ENCODE measurements at regions not wholly inside any gene's neighbourhood (a gene's known extent, or its start where the extent isn't known, plus 50 kb on each side); places are given as distances from the start of the nearest gene placed in this dataset.

DNA sequence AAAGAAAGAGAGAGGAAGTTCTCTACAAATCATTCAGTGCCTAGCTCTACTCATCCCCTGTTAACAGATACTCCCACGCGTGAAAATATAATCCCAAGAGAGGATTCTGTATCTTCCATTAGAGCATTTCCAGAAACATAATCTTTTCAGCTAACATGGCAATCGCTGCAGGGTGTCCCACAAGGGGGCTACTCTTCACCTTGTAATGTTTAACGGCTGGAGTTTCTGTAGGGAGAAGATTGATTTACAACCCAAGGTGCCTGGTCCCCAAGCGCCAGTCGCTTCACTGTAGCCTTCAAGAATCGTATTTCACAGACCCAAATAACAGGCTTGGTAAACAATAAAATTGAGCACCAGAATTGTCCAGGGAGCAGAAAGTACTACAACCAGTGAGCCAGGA lies 318.7 kb downstream of the TLE1 start:
- intact Hi-C loops (cut with DNase I, micrococcal nuclease), result no loop called here
- Histone ChIP-seq H3K9me3 (no peaks in the 10 kb centered on the region), H3K36me3 (ENCODE audit: low read depth) (no peaks in the 10 kb centered on the region), H3K4me3 (no peak overlapping the region), H3K4me1 (ENCODE audit: low read depth) (no peaks in the 10 kb centered on the region)
- TF ChIP-seq CTCF (IDR thresholded peaks at IDR 0.05), result no peak
- ATAC-seq (no peak), DNase-seq (no peak)

- DNase-seq (no peak), ATAC-seq (no peak)
- intact Hi-C loops (cut with DNase I, micrococcal nuclease), result no loop called here
- Histone ChIP-seq H3K4me1 (ENCODE audit: low read depth) (no peaks in the 10 kb centered on the region), H3K36me3 (ENCODE audit: low read depth) (no peaks in the 10 kb centered on the region), H3K9me3 (peaks cover under 1% of the 10 kb centered on the region), H3K4me3 (no peak overlapping the region)
- no peak for TF ChIP-seq CTCF (IDR thresholded peaks at IDR 0.05)
Measured at GRCh38 chr9:81370096-81370495, 319.3 kb downstream of the TLE1 start.

DNA sequence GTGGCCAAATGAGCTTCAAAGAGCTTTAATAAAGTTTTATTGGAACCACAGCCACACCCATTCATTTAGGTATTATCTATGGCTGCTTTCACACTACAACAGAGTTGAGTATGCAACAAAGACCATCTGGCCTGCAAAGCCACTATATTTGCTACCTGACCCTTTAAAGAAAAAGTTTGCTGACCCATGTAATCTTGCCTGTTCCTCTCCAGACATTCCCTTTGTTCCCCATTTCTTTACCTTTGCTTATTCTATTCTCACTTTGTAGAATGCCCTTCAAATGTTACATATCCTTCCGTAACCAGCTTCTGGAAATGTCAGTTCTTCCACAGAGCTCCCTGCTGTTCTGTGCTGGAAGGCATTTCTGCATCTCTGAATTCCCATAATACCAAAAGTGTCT lies 320.2 kb downstream of the TLE1 start:
- no peaks in the 10 kb centered on the region for H3K4me1 ChIP-seq (ENCODE audit: low read depth)
- no peak overlapping the region for H3K4me3 ChIP-seq
- ATAC-seq (no peak), DNase-seq (no peak)
- peaks cover 5% of the 10 kb centered on the region for H3K9me3 ChIP-seq
- H3K36me3 ChIP-seq (ENCODE audit: low read depth), result no peaks in the 10 kb centered on the region
- intact Hi-C loops (cut with DNase I, micrococcal nuclease), result no loop called here
- TF ChIP-seq CTCF (IDR thresholded peaks at IDR 0.05), result no peak

GRCh38 chr9:81363916-81364480 lies 325.3 kb downstream of the TLE1 start:
- Histone ChIP-seq H3K9me3 (peaks cover 5% of the 10 kb centered on the region), H3K36me3 (ENCODE audit: low read depth) (no peaks in the 10 kb centered on the region), H3K4me1 (ENCODE audit: low read depth) (no peaks in the 10 kb centered on the region), H3K4me3 (no peak overlapping the region)
- ATAC-seq (no peak), DNase-seq (no peak)
- intact Hi-C loops (cut with DNase I, micrococcal nuclease), result no loop called here
- no peak for TF ChIP-seq CTCF (IDR thresholded peaks at IDR 0.05)

DNA sequence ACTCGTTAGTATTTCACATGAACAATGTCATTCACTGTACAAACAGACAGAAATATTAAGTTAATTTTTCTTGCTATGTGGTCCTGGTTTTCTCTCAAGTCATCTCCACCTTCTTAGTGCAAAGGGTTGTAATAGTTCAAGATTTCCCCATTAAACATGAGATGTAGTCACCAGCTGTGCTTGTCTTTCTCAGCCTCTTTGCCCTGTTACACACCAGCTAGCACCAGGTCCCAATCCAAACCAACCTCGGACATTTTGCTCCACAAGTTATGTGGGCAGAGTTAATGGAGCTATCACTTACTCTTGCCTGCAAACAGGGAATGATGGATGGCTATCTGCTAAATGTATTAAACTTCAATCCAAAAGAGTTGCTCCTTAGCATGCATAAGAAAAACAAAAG lies 328.1 kb downstream of the TLE1 start:
- H3K4me1 ChIP-seq (ENCODE audit: low read depth), result no peaks in the 10 kb centered on the region
- H3K36me3 ChIP-seq (ENCODE audit: low read depth), result no peaks in the 10 kb centered on the region
- ATAC-seq (no peak), DNase-seq (no peak)
- H3K4me3 ChIP-seq, result no peak overlapping the region
- intact Hi-C loops (cut with DNase I, micrococcal nuclease), result no loop called here
- no peak for TF ChIP-seq CTCF (IDR thresholded peaks at IDR 0.05)
- H3K9me3 ChIP-seq, result peaks cover 5% of the 10 kb centered on the region

DNA sequence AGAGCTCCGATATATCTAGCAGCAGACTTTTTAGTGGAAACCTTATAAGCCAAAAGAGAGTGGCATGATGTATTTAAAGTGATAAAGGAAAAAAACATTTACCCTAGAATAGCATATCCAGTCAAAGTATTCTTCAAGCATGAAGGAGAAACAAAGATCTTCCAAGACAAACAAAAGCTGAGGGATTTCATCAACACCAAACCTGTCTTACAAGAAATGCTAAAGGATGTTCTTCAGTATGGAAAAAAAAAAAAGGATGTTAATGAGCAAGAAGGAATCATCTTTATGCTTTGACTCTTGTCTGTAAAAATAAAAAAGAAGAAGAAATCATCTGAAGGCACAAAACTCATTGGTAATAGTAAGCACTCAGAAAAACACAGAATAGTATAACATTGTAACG lies 338.2 kb downstream of the TLE1 start:
- no peak for ATAC-seq

More for the DNA sequence above, 338.2 kb downstream of the TLE1 start:
- Histone ChIP-seq H3K4me3 (no peak overlapping the region), H3K36me3 (ENCODE audit: low read depth) (no peaks in the 10 kb centered on the region), H3K4me1 (ENCODE audit: low read depth) (no peaks in the 10 kb centered on the region), H3K9me3 (no peaks in the 10 kb centered on the region)
- no peak for TF ChIP-seq CTCF (IDR thresholded peaks at IDR 0.05)
- no peak for DNase-seq
- intact Hi-C loops (cut with DNase I, micrococcal nuclease), result no loop called here
